ENCODE measurements at regions not wholly inside any gene's neighbourhood (a gene's known extent, or its start where the extent isn't known, plus 50 kb on each side); places are given as distances from the start of the nearest gene placed in this dataset.
A peak's percentile ranks its signal among the peaks of the same experiment; 100 is the strongest.

DNA sequence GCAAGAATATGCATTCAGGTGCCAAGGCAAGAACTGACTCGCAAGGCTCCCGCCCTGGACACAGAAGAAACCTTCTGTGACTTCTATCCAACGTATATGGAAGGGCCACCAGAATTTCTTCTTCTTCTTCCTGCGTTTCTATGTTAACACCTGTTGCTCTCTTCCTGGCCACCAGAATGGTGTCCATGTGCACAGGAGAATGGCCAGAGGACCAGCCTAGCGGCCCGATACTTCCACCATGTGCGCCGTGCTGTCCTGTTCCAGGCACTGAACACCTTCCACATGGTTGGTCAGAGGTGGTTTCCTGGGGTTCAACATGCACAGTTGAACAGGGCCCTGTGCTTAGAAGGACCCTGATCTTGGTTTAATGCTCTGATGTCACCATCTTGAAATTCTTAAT lies 455.8 kb downstream of the BCL11B start:
- ChIA-PET CTCF (no interaction called here), POLR2A (no interaction called here)
- Mint-ChIP-seq H3K36me3 (no peaks in the 10 kb centered on the region), H3K27me3 (peaks cover 3 to 4% of the 10 kb centered on the region in 2 donors), H3K4me3 (peak overlapping the region in 1 of 3 donors; percentile 15), H3K27ac (no peak overlapping the region), H3K9me3 (no peaks in the 10 kb centered on the region), H3K4me1 (peaks cover 5 to 12% (median 6%) of the 10 kb centered on the region in 3 donors)
- peaks cover 0 to 2% of the 10 kb centered on the region in 2 experiments for H3K4me1 ChIP-seq (ENCODE audit: control insufficient read depth in 1 of 2, extremely low read depth in 1 of 2, insufficient read depth in 2 of 2, low read length in 2 of 2)
- 95% methylated on average over 8 of the region's 8 CpGs for WGBS (ENCODE audit: insufficient coverage)
- H3K36me3 ChIP-seq (ENCODE audit: control insufficient read depth in 2 of 2, extremely low read depth in 1 of 2, insufficient read depth in 1 of 2, low read length in 1 of 2), result no peaks in the 10 kb centered on the region
- no peak overlapping the region for H3K4me3 ChIP-seq (ENCODE audit: control insufficient read depth in 1 of 2, extremely low read depth in 1 of 2, low read length in 1 of 2)
- ATAC-seq (replicated peaks in 1 of 4) (no peak), DNase-seq (no peak)
- H3K27me3 ChIP-seq (replicated peaks in 1 of 2; ENCODE audit: control insufficient read depth in 2 of 2, extremely low read depth in 1 of 2, insufficient read depth in 2 of 2, low read length in 1 of 2), result peaks cover 0 to 9% of the 10 kb centered on the region in 2 experiments
- H3K27ac ChIP-seq (ENCODE audit: low read length), result no peak overlapping the region
- H3K9me3 ChIP-seq, result no peaks in the 10 kb centered on the region

DNA sequence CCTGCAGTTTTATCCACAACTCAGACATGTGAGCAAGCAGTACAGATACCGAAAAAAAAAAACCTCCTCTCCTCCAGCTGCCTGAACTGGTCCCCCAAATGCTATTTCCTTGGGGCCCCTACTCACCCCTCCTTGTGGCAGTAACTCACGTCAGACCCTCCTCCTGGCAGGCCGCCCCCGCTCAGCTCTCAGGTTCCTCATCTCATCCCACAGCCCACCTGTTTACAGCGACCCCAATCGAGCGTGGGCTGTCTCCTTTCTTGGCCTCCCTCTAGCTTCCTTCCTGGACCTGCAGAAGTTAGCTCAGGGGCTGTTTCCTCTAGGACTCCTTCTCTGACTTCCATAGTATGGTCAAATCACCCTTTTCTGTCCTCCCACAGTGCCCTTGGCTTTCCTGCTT lies 455.3 kb downstream of the BCL11B start:
- H3K4me1 Mint-ChIP-seq, result peaks cover 5 to 12% (median 6%) of the 10 kb centered on the region in 3 donors
- peak overlapping the region in 1 of 3 donors; percentile 15 for H3K4me3 Mint-ChIP-seq
- ChIA-PET POLR2A (no interaction called here), CTCF (no interaction called here)
- WGBS (ENCODE audit: insufficient coverage), result 23% methylated on average over 7 of the region's 7 CpGs
- Histone ChIP-seq H3K36me3 (ENCODE audit: control insufficient read depth in 2 of 2, extremely low read depth in 1 of 2, insufficient read depth in 1 of 2, low read length in 1 of 2) (no peaks in the 10 kb centered on the region), H3K4me1 (ENCODE audit: control insufficient read depth in 1 of 2, extremely low read depth in 1 of 2, insufficient read depth in 2 of 2, low read length in 2 of 2) (peaks cover 0 to 2% of the 10 kb centered on the region in 2 experiments), H3K27me3 (replicated peaks in 1 of 2; ENCODE audit: control insufficient read depth in 2 of 2, extremely low read depth in 1 of 2, insufficient read depth in 2 of 2, low read length in 1 of 2) (peaks cover 0 to 9% of the 10 kb centered on the region in 2 experiments), H3K9me3 (no peaks in the 10 kb centered on the region), H3K4me3 (ENCODE audit: control insufficient read depth in 1 of 2, extremely low read depth in 1 of 2, low read length in 1 of 2) (no peak overlapping the region), H3K27ac (ENCODE audit: low read length) (no peak overlapping the region)
- no peak for ATAC-seq (replicated peaks in 1 of 4)
- no peak for DNase-seq
- H3K27me3 Mint-ChIP-seq, result peaks cover 3 to 4% of the 10 kb centered on the region in 2 donors
- no peaks in the 10 kb centered on the region for H3K36me3 Mint-ChIP-seq
- no peak overlapping the region for H3K27ac Mint-ChIP-seq
- peaks cover 0 to 1% (median 0%) of the 10 kb centered on the region in 3 donors for H3K9me3 Mint-ChIP-seq

DNA sequence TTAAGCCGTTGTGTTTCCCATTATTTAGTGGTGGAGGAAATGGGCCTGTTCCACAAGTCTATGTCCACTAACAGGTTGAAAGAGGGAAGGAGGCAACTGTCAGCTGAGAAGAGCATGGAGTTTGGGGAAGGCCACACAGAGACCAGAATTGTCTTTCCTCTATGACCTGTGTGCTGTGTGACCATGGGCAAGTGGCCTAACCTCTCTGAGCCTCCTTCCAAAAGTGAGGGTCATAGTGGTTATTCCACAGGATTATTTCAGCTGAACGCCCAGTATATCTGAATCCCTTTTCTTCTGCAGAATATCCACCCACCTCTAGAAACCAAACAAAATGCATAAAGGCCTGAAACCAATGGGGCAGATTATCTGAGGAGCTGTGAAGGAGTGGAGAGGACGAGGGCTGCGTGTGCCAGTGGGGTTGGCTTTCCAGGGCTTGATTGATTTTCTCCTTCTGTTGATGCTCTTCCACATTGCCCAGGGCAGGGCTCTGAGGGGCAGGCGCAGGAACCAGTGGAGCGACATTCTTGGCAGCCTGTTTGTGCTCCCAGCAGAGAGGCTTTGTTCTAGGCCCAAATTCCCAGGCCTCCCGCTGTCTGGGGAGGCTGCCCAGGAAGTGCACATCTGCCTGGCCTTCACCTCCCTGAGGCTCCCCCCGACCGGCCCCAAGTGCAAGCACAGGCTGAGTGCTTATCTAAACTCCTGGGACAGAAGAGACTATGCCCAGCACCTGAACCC lies 452.7 kb downstream of the BCL11B start:
- no peak overlapping the region for H3K27ac Mint-ChIP-seq
- peaks cover 0 to 3% (median 0%) of the 10 kb centered on the region in 3 donors for H3K9me3 Mint-ChIP-seq
- H3K4me1 Mint-ChIP-seq, result peaks cover 2 to 12% (median 4%) of the 10 kb centered on the region in 3 donors

DNA sequence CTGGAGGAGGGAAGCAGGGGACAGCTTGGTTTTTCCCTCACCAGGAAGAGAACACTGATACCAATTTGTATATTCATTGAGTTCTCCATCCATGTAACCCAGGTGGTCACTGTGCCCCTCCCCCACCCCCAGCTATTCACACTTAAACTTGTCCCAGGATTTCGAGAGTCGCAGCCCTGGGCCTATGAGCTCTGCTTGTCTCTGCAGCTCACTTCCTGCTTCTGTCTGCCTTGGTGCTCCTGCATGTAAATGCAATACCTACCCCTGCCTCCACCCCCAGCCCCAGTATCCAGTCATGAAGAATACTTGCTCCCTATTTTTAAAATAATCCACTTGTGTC lies 452.2 kb downstream of the BCL11B start:
- DNase-seq, result no peak
- Histone ChIP-seq H3K36me3 (ENCODE audit: control insufficient read depth in 2 of 2, extremely low read depth in 1 of 2, insufficient read depth in 1 of 2, low read length in 1 of 2) (no peaks in the 10 kb centered on the region), H3K9me3 (no peaks in the 10 kb centered on the region), H3K27me3 (replicated peaks in 1 of 2; ENCODE audit: control insufficient read depth in 2 of 2, extremely low read depth in 1 of 2, insufficient read depth in 2 of 2, low read length in 1 of 2) (peaks cover 0 to 6% of the 10 kb centered on the region in 2 experiments), H3K4me1 (ENCODE audit: control insufficient read depth in 1 of 2, extremely low read depth in 1 of 2, insufficient read depth in 2 of 2, low read length in 2 of 2) (peaks cover 0 to 2% of the 10 kb centered on the region in 2 experiments), H3K27ac (ENCODE audit: low read length) (no peak overlapping the region), H3K4me3 (ENCODE audit: control insufficient read depth in 1 of 2, extremely low read depth in 1 of 2, low read length in 1 of 2) (no peak overlapping the region)
- POLR2A ChIA-PET, result interaction anchor here in 1 of 2 donors (0.6 kb wide), 1 partner anchor 84 kb away, joined by 4 read pairs; no protein-coding TSS in a partner anchor
- 79% methylated on average over 2 of the region's 2 CpGs for WGBS (ENCODE audit: insufficient coverage)
- Mint-ChIP-seq H3K9me3 (peaks cover 0 to 3% (median 0%) of the 10 kb centered on the region in 3 donors), H3K4me3 (no peak overlapping the region), H3K4me1 (peaks cover 2 to 12% (median 4%) of the 10 kb centered on the region in 3 donors), H3K27ac (no peak overlapping the region), H3K27me3 (peaks cover 0 to 1% of the 10 kb centered on the region in 2 donors), H3K36me3 (no peaks in the 10 kb centered on the region)
- ATAC-seq (replicated peaks in 1 of 4), result no peak
- CTCF ChIA-PET, result no interaction called here

More for the DNA sequence above, 452.7 kb downstream of the BCL11B start:
- ATAC-seq (replicated peaks in 1 of 4) (no peak), DNase-seq (no peak)
- Histone ChIP-seq H3K27me3 (replicated peaks in 1 of 2; ENCODE audit: control insufficient read depth in 2 of 2, extremely low read depth in 1 of 2, insufficient read depth in 2 of 2, low read length in 1 of 2) (peaks cover 0 to 7% of the 10 kb centered on the region in 2 experiments), H3K9me3 (no peaks in the 10 kb centered on the region), H3K27ac (ENCODE audit: low read length) (no peak overlapping the region), H3K4me3 (ENCODE audit: control insufficient read depth in 1 of 2, extremely low read depth in 1 of 2, low read length in 1 of 2) (no peak overlapping the region), H3K36me3 (ENCODE audit: control insufficient read depth in 2 of 2, extremely low read depth in 1 of 2, insufficient read depth in 1 of 2, low read length in 1 of 2) (no peaks in the 10 kb centered on the region), H3K4me1 (ENCODE audit: control insufficient read depth in 1 of 2, extremely low read depth in 1 of 2, insufficient read depth in 2 of 2, low read length in 2 of 2) (peaks cover 0 to 2% of the 10 kb centered on the region in 2 experiments)
- Mint-ChIP-seq H3K4me3 (no peak overlapping the region), H3K27me3 (peaks cover 0 to 1% of the 10 kb centered on the region in 2 donors), H3K36me3 (no peaks in the 10 kb centered on the region)
- WGBS (ENCODE audit: insufficient coverage), result 100% methylated on average over 3 of the region's 9 CpGs
- ChIA-PET POLR2A (no interaction called here), CTCF (no interaction called here)

DNA sequence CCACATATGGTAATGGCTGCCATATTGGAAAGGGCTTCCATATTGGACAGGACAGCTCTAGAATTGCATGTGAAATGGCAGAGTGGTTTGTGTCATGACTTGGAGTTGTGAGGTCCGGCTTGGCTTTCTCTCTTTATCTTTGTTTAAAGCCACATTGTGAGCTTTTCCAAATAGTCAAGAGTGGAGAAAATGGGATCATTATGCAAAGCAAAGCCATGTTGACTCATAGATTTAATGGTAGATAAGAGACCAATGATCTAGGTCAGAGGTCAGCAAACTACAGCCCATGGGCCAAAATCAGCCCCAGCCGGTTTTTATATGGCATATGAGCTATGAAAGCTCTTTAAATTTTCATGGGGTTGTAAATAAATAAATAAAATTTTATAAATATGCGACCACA lies 449.1 kb downstream of the BCL11B start:
- H3K27me3 Mint-ChIP-seq, result no peaks in the 10 kb centered on the region
- Histone ChIP-seq H3K4me3 (ENCODE audit: control insufficient read depth in 1 of 2, extremely low read depth in 1 of 2, low read length in 1 of 2) (no peak overlapping the region), H3K4me1 (ENCODE audit: control insufficient read depth in 1 of 2, extremely low read depth in 1 of 2, insufficient read depth in 2 of 2, low read length in 2 of 2) (peaks cover 3 to 7% of the 10 kb centered on the region in 2 experiments), H3K27ac (ENCODE audit: low read length) (no peak overlapping the region), H3K27me3 (replicated peaks in 1 of 2; ENCODE audit: control insufficient read depth in 2 of 2, extremely low read depth in 1 of 2, insufficient read depth in 2 of 2, low read length in 1 of 2) (no peaks in the 10 kb centered on the region), H3K9me3 (no peaks in the 10 kb centered on the region), H3K36me3 (ENCODE audit: control insufficient read depth in 2 of 2, extremely low read depth in 1 of 2, insufficient read depth in 1 of 2, low read length in 1 of 2) (no peaks in the 10 kb centered on the region)
- ChIA-PET CTCF (no interaction called here), POLR2A (no interaction called here)
- no peak for ATAC-seq (replicated peaks in 1 of 4)
- peaks cover 13 to 18% (median 15%) of the 10 kb centered on the region in 3 donors for H3K4me1 Mint-ChIP-seq
- H3K36me3 Mint-ChIP-seq, result no peaks in the 10 kb centered on the region
- no CpG with 5 or more reads among the region's 3 CpGs for WGBS (ENCODE audit: insufficient coverage)
- H3K27ac Mint-ChIP-seq, result no peak overlapping the region
- DNase-seq, result no peak
- H3K4me3 Mint-ChIP-seq, result no peak overlapping the region
- peaks cover 0 to 3% (median 0%) of the 10 kb centered on the region in 3 donors for H3K9me3 Mint-ChIP-seq

DNA sequence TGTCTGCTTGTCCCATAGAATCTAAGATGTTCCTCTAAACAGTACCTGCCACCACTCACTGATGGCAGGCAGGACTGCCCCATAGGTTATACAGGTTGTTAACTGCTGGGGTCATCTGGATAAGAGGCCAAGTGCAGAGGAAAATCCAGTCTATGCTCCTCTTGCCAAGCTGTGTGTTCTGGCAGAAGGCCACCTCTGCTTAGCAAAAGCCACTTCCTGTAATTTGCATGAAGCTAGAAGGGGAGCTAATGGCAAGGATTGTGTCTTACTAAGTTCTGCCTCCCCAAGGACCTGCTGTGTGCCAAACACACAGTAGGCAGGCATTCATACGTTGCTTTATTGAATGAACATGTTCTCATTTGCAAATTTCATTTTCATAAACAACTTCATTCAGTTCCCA lies 445.4 kb downstream of the BCL11B start:
- no peaks in the 10 kb centered on the region for H3K27me3 ChIP-seq (replicated peaks in 1 of 2; ENCODE audit: control insufficient read depth in 2 of 2, extremely low read depth in 1 of 2, insufficient read depth in 2 of 2, low read length in 1 of 2)
- H3K9me3 ChIP-seq, result no peaks in the 10 kb centered on the region
- Mint-ChIP-seq H3K27me3 (no peaks in the 10 kb centered on the region), H3K4me3 (no peak overlapping the region), H3K4me1 (peaks cover 13 to 18% (median 15%) of the 10 kb centered on the region in 3 donors), H3K27ac (no peak overlapping the region), H3K36me3 (no peaks in the 10 kb centered on the region), H3K9me3 (peaks cover 0 to 3% (median 0%) of the 10 kb centered on the region in 3 donors)
- DNase-seq (peak in 15 of 35 experiments; percentile 1 to 32 (median 8)), ATAC-seq (replicated peaks in 1 of 4) (peak in 2 of 4 experiments; percentile 63 to 73)
- ChIA-PET POLR2A (no interaction called here), CTCF (no interaction called here)
- no peaks in the 10 kb centered on the region for H3K36me3 ChIP-seq (ENCODE audit: control insufficient read depth in 2 of 2, extremely low read depth in 1 of 2, insufficient read depth in 1 of 2, low read length in 1 of 2)
- H3K4me3 ChIP-seq (ENCODE audit: control insufficient read depth in 1 of 2, extremely low read depth in 1 of 2, low read length in 1 of 2), result no peak overlapping the region
- H3K4me1 ChIP-seq (ENCODE audit: control insufficient read depth in 1 of 2, extremely low read depth in 1 of 2, insufficient read depth in 2 of 2, low read length in 2 of 2), result peaks cover 3 to 7% of the 10 kb centered on the region in 2 experiments
- no peak overlapping the region for H3K27ac ChIP-seq (ENCODE audit: low read length)
- WGBS (ENCODE audit: insufficient coverage), result 0% methylated on average over 1 of the region's 1 CpG
